ENCODE measurements at regions not wholly inside any gene's neighbourhood (a gene's known extent, or its start where the extent isn't known, plus 50 kb on each side); places are given as distances from the start of the nearest gene placed in this dataset.
"Not testable (repeated sequence)": the region's sequence is repeated elsewhere in the genome, so short reads cannot be mapped to it uniquely, and the experiment has no call there.

DNA sequence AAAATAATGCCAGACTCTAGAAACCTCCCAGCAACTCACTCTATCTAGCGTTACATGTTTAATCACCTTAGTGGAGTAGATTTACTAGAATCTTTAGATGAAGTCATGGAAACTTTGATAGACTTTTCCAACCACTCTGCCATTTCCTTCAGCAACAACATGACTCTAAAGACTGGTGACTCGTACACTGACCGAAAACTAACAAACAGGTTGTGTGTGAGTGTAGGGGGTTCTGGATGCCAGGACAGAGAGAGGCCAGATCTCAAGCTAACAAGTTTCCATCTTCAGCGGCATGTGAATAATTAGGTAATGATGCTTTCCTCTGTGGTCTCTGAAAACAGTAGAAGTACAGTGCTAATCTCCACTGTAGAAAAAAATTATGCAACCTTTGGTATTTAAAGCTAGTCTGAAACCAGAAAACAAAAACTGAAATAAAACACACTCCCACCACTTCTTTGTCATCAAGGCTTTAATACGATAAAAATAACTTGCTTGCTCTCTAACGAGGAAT, 286.4 kb downstream of the PRDM5 start:
- intact Hi-C loops (cut with micrococcal nuclease): no loop called here

DNA sequence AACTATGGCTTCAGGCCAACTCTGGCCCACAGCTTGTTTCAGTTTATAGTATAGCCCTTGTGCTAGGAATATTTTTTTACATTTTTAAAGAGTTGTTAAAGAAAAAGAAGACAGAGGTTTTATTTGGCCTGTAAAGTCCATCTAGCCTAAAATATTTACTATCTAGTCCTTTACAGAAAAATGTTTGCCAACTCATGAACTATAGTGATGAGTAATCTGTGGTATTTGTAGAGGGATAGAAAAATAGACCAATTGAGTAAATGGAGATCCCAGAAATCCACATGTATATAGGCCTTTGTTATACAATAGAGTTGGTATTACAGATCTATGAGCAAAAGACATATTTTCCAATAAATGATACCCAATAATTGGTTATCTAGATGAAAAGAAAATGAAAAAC, 288.7 kb downstream of the PRDM5 start:
- intact Hi-C loops (cut with micrococcal nuclease): no loop called here

DNA sequence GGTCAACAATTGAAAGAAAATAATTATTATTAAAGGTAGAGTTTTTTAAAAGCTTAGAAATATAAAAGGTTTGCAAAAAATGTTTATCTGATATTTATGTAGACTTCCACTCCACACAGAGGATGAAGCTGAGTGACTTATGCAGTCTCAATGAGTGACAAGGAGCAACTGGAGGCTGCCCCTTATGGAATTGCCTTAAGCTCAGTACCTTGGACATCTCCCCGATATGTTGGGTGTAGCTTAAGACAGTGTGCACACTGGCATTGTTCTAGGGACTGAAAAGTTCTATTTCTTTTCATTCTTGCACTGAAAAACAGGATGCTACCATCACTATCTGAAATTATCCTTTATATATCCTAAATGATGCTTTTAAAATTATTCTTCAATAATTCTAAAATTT, 292.1 kb downstream of the PRDM5 start:
- intact Hi-C loops (cut with micrococcal nuclease): no loop called here

DNA sequence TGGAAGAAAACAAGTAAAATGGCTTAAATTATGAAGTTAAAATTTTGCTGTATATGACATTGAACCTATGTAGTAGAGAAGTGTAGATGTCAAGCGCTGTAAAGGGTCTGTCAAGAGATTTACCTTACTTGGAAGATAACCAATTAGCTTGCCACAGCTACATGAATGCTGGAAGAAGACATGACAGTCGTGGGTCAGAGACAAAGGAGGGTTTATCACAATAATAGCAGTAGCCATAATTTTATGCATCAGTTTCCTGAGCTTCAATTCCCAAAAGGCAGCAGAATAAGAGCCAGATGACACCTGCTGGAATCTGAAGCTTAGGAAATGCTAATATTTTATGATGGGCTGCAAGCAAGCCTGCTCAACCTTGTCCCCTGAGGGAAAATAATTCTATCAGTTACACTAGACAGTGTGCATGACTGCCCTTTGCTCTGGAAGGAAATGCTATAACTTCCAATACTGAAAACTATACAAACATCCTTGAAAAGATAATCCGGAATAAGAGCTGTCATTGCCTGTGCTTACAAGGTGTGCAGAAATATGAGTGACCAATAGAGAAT, 292.9 kb downstream of the PRDM5 start:
- intact Hi-C loops (cut with micrococcal nuclease): no loop called here

DNA sequence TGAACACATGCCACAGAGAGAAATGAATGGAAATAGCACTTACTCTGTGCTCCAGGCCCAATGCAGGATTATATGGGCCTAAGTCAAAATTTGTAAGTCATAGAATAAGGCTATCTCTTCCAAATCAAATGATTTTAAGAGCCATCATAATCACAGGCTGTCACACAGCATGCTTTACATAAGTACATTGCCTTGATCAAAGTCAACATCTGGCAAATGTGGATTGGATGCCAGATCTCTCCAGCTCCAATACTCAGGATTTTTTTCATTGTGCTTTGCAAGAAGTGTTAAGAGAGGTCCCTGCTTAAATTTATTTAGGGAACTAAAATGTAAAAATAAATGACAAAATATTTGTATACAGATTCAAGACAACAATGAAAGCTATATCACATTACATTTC, 299.9 kb downstream of the PRDM5 start:
- intact Hi-C loops (cut with micrococcal nuclease): no loop called here

DNA sequence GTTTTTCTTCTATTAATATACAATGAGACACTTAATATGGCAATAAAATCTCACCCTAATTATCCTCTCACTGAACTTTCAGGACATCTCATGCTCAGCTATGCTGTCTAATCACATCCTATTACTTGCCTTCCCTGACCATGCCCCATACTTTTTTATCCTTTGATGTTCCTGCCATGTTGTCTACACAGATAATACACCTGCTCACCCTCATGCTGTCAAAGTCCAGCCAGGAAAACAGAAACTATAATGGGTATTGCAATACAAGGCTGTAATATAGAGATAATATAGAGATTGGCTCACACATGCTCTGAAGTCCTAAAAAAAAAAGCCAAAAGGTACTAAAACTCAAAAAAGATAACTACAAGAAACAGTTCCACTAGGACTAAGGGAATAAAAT, 305.4 kb downstream of the PRDM5 start:
- intact Hi-C loops (cut with micrococcal nuclease): no loop called here

DNA sequence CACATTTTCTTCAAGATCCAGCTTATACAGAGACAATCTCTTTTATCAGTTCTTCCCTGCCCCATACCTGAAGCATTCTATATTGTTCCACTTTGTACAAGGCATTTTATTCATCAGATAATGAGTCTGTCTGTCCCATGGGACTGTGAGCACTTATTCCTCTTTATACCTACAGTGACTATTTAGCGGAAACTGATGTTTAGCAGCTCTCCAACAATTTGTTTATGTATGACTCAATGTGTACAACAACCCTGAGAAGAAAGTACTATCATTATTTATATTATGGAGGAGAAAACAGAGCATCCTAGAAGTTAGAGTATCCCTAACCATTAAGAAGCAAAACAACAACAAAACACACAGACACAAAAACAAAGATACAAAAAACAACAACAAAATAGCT, 306.5 kb downstream of the PRDM5 start:
- intact Hi-C loops (cut with micrococcal nuclease): no loop called here

DNA sequence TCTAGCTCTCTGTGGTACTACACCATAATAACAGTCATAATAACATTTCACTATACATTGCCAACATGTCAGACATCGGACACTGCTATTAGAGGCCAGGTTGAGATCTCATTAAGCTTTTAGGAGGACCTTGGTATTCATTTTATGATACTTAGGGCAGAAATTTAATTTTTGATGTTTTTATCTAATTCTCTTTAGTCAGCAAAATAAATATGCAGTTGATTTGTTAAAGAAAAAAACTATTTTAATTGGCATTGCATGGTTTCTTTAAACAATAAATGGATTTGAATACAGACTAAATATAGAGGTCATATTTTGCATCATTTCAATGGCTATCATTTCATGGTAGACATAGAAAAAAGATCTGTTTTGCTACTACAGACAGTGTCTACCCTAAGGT, 308.7 kb downstream of the PRDM5 start:
- intact Hi-C loops (cut with micrococcal nuclease): no loop called here

DNA sequence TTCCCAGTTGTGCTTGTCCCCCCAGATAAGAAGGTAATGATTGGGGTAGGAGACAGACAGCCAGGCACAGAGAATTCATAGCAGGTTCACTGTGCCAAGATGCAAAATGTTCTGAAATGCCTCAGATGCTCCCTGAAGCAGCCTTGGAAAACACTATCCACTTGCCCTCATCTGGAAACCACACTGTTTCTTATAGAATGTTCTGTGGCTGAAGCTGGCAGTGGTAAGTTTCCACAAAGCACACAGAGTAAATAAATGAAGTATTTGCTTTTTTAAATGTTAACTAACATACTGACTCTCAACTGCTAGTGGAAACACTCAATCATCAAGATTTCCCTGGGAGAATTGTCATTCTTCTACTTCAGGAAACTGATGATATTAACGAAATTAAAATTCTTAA, 311.4 kb downstream of the PRDM5 start:
- intact Hi-C loops (cut with micrococcal nuclease): no loop called here

DNA sequence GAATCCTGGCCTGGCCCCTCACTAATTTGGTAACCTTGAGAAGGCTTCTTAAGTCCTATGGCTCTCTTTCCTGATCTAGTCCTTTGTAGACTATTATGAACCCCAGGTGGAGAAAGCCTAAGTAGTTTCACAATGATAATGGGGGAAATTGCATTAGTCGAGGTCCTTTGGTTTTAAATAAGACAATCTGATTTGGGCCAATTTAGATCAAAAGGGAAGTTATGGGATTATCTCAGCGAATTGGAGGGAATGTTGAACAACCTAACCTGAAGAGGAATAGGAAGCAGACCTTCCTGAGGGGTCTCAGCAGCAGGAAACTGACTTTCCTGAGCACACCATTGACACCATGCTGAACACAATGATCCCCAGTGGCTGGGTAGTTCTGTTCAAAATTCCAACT, 331.5 kb downstream of the PRDM5 start:
- intact Hi-C loops (cut with micrococcal nuclease): no loop called here

DNA sequence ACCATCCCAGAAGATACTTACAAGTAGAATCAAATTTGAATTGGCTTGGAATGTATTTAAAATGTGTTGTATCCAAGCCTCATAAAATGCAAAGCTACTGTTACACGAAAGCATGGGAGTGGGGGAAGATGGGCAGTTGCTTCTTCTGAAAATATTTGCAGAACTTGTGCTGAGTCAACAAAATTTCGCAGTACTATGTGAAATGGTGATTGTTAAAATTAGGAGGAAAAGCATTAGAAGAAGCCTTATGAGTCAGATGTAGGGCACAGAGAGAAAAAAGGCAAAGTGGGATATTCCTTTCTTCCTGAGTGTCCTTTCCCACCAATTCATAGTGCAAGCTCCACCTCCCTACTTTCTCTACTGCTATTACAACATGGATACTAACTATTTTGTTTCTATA, 332.7 kb downstream of the PRDM5 start:
- intact Hi-C loops (cut with micrococcal nuclease): no loop called here

DNA sequence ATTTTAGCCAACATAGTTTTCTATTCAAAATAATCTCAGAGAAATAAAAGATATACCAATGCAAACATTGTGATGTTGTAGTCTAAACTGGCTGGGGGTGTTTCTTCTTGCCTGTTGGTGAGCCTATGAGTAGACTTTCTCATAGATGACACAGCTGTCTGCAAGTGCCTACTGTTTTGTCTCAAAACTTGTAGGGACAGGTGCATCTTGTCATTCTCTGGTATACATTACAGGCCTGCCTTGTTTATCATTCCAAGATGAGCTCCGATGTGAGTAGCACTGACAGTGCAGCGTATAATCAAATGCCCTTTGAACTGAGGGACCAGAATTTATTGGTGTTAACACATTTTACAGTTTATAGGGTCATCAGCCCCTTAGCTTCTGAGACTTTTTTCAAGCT, 353.8 kb downstream of the PRDM5 start:
- intact Hi-C loops (cut with micrococcal nuclease): no loop called here

DNA sequence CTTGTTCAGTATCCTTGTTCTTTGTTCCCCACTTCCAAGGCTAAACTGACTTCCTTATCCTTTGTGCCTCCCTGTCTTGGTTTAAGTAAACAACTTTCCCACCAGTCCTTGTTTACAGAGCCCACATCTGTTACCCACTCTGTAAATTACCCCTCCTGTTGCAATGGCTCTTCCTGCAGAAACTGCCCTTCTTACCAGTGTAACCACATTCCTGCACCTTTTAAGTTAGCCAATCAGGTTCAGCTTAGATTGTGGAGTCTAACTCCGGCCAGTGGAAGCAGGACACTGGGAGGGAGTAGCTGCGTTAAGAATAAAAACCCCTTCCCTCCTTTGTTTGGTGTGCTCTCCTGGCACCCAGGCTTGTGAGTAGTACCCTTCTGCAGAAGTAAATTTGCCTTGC, 360.9 kb downstream of the PRDM5 start:
- intact Hi-C loops (cut with micrococcal nuclease): no loop called here

DNA sequence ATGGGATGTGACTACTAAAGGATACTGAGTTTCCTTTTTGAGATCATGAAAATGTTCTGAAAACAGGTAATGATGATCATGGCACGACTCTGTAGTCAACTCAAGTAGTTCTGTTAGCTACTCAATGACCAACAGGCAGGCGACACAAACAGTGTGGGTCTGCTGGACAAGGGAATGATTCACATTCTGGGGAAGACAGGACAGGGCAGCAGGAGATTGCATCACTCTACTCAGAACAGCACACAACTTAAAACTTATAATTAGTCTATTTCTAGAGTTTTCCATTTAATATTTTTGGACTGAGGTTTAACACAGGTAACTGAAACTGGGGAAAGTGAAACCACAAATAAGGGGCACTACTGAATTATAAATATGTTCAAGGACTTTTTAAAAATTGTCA, 365.2 kb downstream of the PRDM5 start:
- intact Hi-C loops (cut with micrococcal nuclease): no loop called here

DNA sequence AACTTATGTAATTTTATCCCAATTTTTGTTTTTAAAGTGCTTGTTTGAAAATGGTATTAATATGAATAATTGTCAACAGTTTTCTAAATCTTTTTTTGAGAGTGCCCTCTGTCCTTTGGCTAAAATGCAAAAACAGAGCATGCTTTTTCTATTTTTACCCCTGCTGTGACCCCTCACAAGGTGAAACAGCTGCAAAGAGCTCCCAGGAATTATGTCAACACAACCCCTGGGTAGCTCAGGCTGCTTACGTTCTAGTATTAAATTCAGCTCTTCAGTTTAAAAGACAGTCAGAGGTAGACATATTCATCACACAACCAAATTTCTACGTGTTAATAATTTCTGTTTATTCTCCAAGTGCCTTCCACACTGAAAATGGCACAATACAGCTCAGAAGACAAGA, 367.5 kb downstream of the PRDM5 start:
- intact Hi-C loops (cut with micrococcal nuclease): no loop called here

DNA sequence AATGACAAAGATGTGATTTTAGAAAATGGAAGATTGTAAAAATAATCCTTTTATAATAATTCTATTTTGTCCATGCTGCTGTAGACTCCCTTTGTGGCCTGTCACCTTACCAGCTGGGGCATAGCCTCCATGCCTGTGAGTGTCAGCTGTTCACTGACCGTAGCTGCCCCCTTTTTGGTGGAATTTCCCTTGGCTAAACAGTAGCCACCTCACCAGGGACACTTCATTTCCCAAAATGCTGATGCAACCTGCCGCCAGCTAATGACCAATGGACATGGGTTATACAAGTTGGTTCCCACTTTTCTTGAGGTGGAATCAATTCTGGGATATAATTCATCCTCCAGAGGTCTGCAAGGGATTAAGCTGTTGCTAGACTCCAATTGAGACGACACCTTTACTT, 368.4 kb downstream of the PRDM5 start:
- intact Hi-C loops (cut with micrococcal nuclease): no loop called here

DNA sequence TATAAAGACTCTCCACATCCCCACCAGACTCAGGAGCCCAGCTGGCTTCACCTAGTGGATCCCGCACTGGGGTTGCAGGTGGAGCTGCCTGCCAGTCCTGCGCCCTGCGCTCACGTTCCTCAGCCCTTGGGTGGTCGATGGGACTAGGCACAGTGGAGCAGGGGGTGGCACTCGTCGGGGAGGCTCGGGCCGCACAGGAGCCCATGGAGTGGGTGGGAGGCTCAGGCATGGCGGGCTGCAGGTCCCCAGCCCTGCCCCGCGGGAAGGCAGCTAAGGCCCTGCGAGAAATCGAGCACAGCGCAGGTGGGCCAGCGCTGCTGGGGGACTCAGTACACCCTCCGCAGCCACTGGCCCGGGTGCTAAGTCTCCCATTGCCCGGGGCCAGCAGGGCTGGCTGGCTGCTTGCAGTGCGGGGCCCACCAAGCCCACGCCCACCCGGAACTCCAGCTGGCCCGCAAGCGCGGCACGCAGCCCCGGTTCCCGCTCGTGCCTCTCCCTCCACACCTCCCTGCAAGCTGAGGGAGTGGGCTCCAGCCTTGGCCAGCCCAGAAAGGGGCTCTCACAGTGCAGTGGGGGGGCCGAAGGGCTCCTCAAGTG, 371.8 kb downstream of the PRDM5 start:
- intact Hi-C loops (cut with micrococcal nuclease): not testable (repeated sequence)

DNA sequence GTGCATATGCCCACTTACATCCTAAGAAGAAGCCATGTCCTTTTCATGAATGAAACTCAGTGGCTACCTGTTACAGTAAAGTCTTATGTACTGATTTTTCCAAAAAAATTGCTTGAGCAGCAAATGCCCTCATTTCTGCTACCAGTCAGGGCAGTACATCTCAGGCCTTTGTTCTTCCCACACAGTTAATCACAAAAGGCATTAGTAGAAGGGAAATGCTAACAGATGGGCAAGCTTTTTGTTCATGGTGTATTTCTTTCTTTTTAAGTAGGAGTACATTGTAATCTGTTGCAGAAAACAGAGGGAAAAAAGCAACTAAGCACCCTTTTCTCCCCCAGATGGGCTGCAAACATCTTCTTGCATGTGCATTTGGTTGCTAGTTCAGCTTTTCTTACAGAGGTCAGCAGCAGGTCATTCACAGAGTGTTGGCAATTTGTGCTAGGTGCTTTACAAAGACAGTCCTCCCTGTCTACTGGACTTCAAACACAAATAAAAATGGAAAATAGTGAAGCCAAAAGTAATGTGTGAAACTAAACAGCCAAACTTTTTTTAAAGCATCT, 373.4 kb downstream of the PRDM5 start:
- intact Hi-C loops (cut with micrococcal nuclease): no loop called here

DNA sequence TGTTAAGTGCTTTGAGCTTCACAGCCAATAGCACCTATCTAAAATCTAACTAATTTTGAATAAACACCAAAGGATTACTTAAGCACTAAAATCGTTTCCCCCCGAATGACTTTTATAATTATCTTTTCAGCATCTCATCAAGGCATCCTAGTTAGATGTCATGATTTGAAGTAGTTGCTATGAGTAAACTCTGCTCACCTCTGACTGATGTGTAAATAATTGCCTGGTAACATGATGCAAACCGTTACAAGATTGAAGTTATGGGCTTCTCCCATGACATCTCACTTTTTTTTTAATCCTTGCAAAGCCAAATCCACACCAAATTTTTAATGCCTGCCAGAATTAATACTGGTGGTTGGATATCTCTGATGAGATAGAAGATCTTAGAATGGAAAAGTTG, 377.1 kb downstream of the PRDM5 start:
- intact Hi-C loops (cut with micrococcal nuclease): no loop called here

DNA sequence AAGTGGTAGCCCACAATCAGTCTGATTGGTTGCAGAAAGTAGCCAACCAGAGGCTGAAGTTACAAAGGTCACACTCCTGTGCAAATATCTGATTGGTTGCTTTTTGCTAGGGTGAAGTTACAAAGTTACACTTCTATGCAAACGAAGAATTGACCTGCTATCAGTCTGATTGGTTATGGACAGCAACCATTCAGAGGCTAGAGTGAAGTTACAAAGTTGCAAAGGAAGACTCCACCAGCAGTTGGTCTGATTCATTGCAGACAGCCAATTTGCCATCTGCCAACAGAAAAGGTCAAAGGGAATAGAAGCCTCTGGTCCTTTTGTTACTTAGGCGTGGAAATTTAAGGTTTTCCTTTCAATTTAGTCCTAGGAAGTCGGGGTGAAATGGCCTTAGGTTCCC, 377.7 kb downstream of the PRDM5 start:
- intact Hi-C loops (cut with micrococcal nuclease): no loop called here

DNA sequence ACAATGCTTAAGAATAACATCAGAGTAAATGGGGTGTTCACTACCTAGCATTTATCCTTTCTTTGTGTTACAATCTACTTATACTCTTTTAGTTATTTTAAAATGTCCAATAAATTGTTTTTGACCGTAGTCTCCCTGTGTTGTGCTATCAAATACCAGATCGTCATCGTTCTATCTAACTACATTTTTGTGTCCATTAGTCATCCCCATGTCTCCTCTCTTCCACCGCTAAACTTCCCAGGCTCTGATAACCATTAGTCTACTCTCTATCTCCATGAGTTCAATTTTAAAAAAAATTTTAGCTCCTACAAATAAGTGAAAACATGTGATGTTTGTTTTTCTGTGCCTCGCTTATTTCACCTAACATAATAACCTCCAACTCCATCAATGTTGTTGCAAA, 381.9 kb downstream of the PRDM5 start:
- intact Hi-C loops (cut with micrococcal nuclease): no loop called here

DNA sequence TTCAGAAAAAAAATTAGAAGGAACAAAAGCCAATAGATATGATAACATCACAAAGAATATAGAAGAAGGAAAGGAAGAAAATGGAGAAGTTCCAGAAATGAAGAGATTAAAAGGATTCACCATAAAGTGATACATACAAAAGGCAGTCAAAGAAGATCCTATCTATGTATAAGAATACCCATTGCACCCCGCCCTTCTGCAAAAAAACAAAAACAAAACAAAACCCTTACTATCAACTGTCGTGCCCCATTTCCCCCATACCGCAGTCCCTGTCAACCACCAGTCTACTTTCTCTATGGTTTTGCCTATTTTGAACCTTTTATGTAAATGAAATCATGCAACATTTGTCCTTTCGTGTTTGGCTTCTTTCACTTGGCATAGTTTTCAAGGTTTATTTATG, 385.6 kb downstream of the PRDM5 start:
- intact Hi-C loops (cut with micrococcal nuclease): no loop called here

DNA sequence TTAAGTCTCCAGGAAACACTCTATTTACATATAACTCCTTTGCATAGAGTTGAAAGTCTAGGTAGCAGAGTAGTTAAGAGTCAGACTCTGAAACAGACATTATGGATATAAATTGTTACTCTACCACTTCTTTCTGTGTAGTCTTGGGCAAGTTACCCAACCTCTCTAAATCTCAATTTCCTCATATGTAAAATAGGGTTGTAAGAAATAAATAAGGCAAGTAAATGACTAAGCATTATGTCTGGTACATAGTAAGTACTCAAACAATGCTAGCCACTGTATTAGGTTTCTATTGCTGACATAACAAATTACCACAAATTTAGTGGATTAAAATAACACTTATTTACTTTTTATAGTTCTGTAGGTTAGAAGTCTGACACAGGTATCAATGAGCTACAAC, 394.1 kb downstream of the PRDM5 start:
- intact Hi-C loops (cut with micrococcal nuclease): no loop called here

Data from T-helper 2 cell treated with Interferon-gamma antibody and Interleukin-4, amounts not matched to agents 100 ng/mL and 5 ng/mL, for 36 hours (primary cell).